Fibroblast of gingiva (primary cell): ENCODE measurements at regions not wholly inside any gene's neighbourhood (a gene's known extent, or its start where the extent isn't known, plus 50 kb on each side); places are given as distances from the start of the nearest gene placed in this dataset.
A peak's percentile ranks its signal among the peaks of the same experiment; 100 is the strongest.
"Not testable (repeated sequence)": the region's sequence is repeated elsewhere in the genome, so short reads cannot be mapped to it uniquely, and the experiment has no call there.

Source experiments
- DNase-seq: peaks from one replicate; pipeline ENCODE4 v3.0.0-alpha.2; 2011; ENCODE audit warnings: low read depth

- peak; percentile 98 for DNase-seq
Observed at GRCh38 chr21:28421716-28422524, 570.8 kb downstream of the LTN1 start.

- DNase-seq: no peak
Observed at GRCh38 chr21:28419811-28420210, 572.9 kb downstream of the LTN1 start.

- peak; percentile 67 for DNase-seq
Observed at GRCh38 chr21:28418726-28419514, 573.8 kb downstream of the LTN1 start.

- peak; percentile 3 for DNase-seq
Observed at GRCh38 chr21:28410256-28410655, 582.4 kb downstream of the LTN1 start.

GRCh38 chr21:28402616-28402989 lies 590.1 kb downstream of the LTN1 start:
- DNase-seq: no peak

GRCh38 chr21:28397040-28397439 lies 595.6 kb downstream of the LTN1 start:
- DNase-seq: no peak

- no peak for DNase-seq
Observed at GRCh38 chr21:28396421-28396820, 596.3 kb downstream of the LTN1 start.

GRCh38 chr21:28393279-28393678 lies 599.4 kb downstream of the LTN1 start:
- DNase-seq: no peak

- peak; percentile 27 for DNase-seq
Observed at GRCh38 chr21:28391938-28392849, 600.5 kb downstream of the LTN1 start.

- DNase-seq: no peak
Observed at GRCh38 chr21:28387220-28387619, 605.5 kb downstream of the LTN1 start.

GRCh38 chr21:28385845-28386244 lies 606.8 kb downstream of the LTN1 start:
- no peak for DNase-seq

GRCh38 chr21:28381000-28381745 lies 611.5 kb downstream of the LTN1 start:
- DNase-seq: not testable (repeated sequence)

- no peak for DNase-seq
Observed at GRCh38 chr21:28380241-28380640, 612.4 kb downstream of the LTN1 start.

GRCh38 chr21:28378026-28378425 lies 614.7 kb downstream of the LTN1 start:
- DNase-seq: no peak

GRCh38 chr21:28375708-28376385 lies 616.8 kb downstream of the LTN1 start:
- peak; percentile 74 for DNase-seq

- no peak for DNase-seq
Observed at GRCh38 chr21:28374881-28375280, 617.8 kb downstream of the LTN1 start.

- no peak for DNase-seq
Observed at GRCh38 chr21:28371713-28372112, 621.0 kb downstream of the LTN1 start.

- DNase-seq: no peak
Observed at GRCh38 chr21:28359300-28359699, 633.4 kb downstream of the LTN1 start.

GRCh38 chr21:28358702-28359101 lies 634.0 kb downstream of the LTN1 start:
- no peak for DNase-seq

GRCh38 chr21:28358170-28358569 lies 634.5 kb downstream of the LTN1 start:
- DNase-seq: no peak

GRCh38 chr21:28357743-28358142 lies 634.9 kb downstream of the LTN1 start:
- peak; percentile 57 for DNase-seq
